Thyroid gland (tissue), 4 donors: ENCODE measurements at regions not wholly inside any gene's neighbourhood (a gene's known extent, or its start where the extent isn't known, plus 50 kb on each side); places are given as distances from the start of the nearest gene placed in this dataset.

Source experiments
- DNase-seq, 2 donors: peaks; one replicate each; pipeline ENCODE4 v3.0.0-alpha.2; 2019
- H3K27ac ChIP-seq, 3 donors: fragments of 200-600 bp; sonication (generic); 1 replicate in 2 of 3; 2 replicates in 1 of 3; pipeline ENCODE4 v1.5.1; 2016 to 2019; ENCODE audit warnings: mild to moderate bottlenecking in 1 of 3, moderate library complexity in 1 of 3
- H3K27me3 ChIP-seq: fragments of 200-600 bp; sonication (generic); one replicate; pipeline ENCODE4 v1.5.1; 2019
- H3K36me3 ChIP-seq, 2 donors: fragments of 200-600 bp; sonication (generic); one replicate each; pipeline ENCODE4 v1.5.1; 2016 to 2019
- H3K4me1 ChIP-seq, 2 donors: fragments of 200-600 bp; sonication (generic); one replicate each; pipeline ENCODE4 v1.5.1; 2017 to 2019
- H3K4me3 ChIP-seq, 3 donors: fragments of 200-600 bp; sonication (generic); replicated peaks in 1 of 3; 1 replicate in 2 of 3; 2 replicates in 1 of 3; pipeline ENCODE4 v1.5.1; 2016; ENCODE audit warnings: mild to moderate bottlenecking in 1 of 3
- H3K9me3 ChIP-seq: fragments of 200-600 bp; sonication (generic); one replicate; pipeline ENCODE4 v1.5.1; 2017
- POLR2A ChIP-seq, 2 donors: fragments of 450-650 bp; IDR thresholded peaks; one replicate each; pipeline ENCODE4 v1.6.1; 2017; ENCODE audit warnings: antibody characterized with exemption in 2 of 2, mild to moderate bottlenecking in 2 of 2, moderate library complexity in 1 of 2
- WGBS, 2 donors: methylation state at CpG; one replicate each; pipeline ENCODE4 v1.1.5; 2017; 5-methylcytosine and 5-hydroxymethylcytosine counted together
- intact Hi-C: fragments of 100-400 bp; cut with DNase I; formaldehyde crosslinking; loops from one replicate; pipeline ENCODE4 v1.15.1; 2023
- TF ChIP-seq, protein P1 (sequence below), 6 experiments: fragments of 200-600 bp in 3 of 6; fragments of 450-650 bp in 3 of 6; sonication (generic) in 3 of 6; IDR thresholded peaks; one replicate each; pipeline ENCODE4 v1.5.1; 2016 to 2019; ENCODE audit warnings: antibody characterized with exemption in 6 of 6, mild to moderate bottlenecking in 2 of 6, inconsistent platforms in 1 of 6, moderate library complexity in 1 of 6

DNA sequence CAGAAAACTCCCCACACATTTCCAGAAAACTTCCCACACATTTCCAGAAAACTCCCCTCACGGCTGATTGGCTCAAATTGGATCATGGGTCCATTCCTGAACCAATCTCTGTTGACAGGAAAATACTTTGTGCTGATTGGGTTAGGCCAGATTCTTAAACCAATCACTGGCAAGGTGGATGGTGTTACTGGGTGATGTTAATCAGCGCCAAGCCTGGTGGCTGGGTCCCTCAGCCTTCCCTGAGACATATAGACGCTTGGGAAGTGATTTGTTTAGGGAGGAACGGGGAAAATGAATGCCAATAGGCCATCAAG is 199.4 kb upstream of the UBE2E2 start:
- 89 to 98% methylated on average over 4 of the region's 4 CpGs for WGBS, 2 donors
- Histone ChIP-seq H3K4me3 (no peak overlapping the region), H3K9me3 (no peaks in the 10 kb centered on the region), H3K27ac (no peak overlapping the region), H3K4me1 (peaks cover 0 to 4% of the 10 kb centered on the region in 2 donors), H3K27me3 (no peaks in the 10 kb centered on the region), H3K36me3 (no peaks in the 10 kb centered on the region)
- intact Hi-C loops = no loop called here
- no peak for DNase-seq
- no peak for TF ChIP-seq POLR2A (IDR thresholded peaks at IDR 0.05)
- TF ChIP-seq, protein P1, sequence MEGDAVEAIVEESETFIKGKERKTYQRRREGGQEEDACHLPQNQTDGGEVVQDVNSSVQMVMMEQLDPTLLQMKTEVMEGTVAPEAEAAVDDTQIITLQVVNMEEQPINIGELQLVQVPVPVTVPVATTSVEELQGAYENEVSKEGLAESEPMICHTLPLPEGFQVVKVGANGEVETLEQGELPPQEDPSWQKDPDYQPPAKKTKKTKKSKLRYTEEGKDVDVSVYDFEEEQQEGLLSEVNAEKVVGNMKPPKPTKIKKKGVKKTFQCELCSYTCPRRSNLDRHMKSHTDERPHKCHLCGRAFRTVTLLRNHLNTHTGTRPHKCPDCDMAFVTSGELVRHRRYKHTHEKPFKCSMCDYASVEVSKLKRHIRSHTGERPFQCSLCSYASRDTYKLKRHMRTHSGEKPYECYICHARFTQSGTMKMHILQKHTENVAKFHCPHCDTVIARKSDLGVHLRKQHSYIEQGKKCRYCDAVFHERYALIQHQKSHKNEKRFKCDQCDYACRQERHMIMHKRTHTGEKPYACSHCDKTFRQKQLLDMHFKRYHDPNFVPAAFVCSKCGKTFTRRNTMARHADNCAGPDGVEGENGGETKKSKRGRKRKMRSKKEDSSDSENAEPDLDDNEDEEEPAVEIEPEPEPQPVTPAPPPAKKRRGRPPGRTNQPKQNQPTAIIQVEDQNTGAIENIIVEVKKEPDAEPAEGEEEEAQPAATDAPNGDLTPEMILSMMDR (IDR thresholded peaks at IDR 0.05) = no peak

GRCh38 chr3:23004971-23005370 is 198.2 kb upstream of the UBE2E2 start:
- no peak for TF ChIP-seq POLR2A (IDR thresholded peaks at IDR 0.05)
- TF ChIP-seq, protein P1 (IDR thresholded peaks at IDR 0.05) = no peak
- intact Hi-C loops = no loop called here
- no peak for DNase-seq
- H3K4me1 ChIP-seq = peaks cover 0 to 4% of the 10 kb centered on the region in 2 donors
- WGBS, 2 donors = 93 to 96% methylated on average over 5 of the region's 5 CpGs
- no peaks in the 10 kb centered on the region for H3K36me3 ChIP-seq
- H3K9me3 ChIP-seq = no peaks in the 10 kb centered on the region
- no peaks in the 10 kb centered on the region for H3K27me3 ChIP-seq
- H3K27ac ChIP-seq = no peak overlapping the region
- no peak overlapping the region for H3K4me3 ChIP-seq

GRCh38 chr3:23017801-23018200 is 185.3 kb upstream of the UBE2E2 start:
- Histone ChIP-seq H3K4me3 (no peak overlapping the region), H3K9me3 (no peaks in the 10 kb centered on the region), H3K27ac (no peak overlapping the region), H3K36me3 (no peaks in the 10 kb centered on the region), H3K27me3 (no peaks in the 10 kb centered on the region), H3K4me1 (no peaks in the 10 kb centered on the region)
- intact Hi-C loops = no loop called here
- TF ChIP-seq, protein P1 (IDR thresholded peaks at IDR 0.05) = no peak
- no peak for TF ChIP-seq POLR2A (IDR thresholded peaks at IDR 0.05)
- no peak for DNase-seq
- 28 to 30% methylated on average over 1 of the region's 1 CpG for WGBS, 2 donors

DNA sequence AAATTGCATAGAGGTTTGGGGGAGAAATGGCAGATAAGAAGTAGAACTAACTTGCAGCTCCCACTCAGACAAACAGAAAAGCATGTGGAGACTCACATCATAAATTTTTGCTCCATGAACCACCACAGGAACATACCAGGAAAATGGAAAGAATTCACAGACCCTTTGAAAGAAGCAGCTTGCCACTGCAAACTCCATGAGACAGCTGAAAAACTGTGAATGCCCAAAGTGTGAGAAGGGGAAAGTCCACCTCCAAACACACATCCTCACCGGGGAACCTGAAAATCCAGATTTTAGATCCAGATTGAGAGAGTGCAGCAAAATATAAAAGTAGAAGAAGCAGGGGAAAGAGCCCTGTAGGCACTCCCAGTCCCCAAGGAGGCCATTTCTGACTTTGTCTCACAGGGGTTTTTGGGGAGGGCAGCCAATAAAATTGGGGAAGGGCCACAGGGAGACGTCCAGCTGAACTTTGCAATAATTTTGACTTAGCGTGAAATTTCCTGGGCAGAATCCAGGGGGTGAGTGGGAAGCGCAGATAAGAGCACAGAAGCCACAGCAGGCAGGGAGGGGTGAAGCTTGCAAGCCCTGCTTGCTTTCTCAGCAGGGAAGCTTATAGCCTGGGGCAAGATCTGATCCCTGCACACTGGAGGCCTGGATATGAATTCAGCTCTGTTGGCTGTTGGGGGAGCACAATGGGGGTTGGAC is 183.4 kb upstream of the UBE2E2 start:
- no peak for DNase-seq
- TF ChIP-seq POLR2A (IDR thresholded peaks at IDR 0.05) = no peak
- TF ChIP-seq, protein P1 (IDR thresholded peaks at IDR 0.05) = no peak
- intact Hi-C loops = no loop called here
- Histone ChIP-seq H3K27me3 (no peaks in the 10 kb centered on the region), H3K36me3 (no peaks in the 10 kb centered on the region), H3K4me1 (no peaks in the 10 kb centered on the region), H3K9me3 (no peaks in the 10 kb centered on the region), H3K4me3 (no peak overlapping the region), H3K27ac (no peak overlapping the region)
- 54 to 56% methylated on average over 4 of the region's 4 CpGs for WGBS, 2 donors

DNA sequence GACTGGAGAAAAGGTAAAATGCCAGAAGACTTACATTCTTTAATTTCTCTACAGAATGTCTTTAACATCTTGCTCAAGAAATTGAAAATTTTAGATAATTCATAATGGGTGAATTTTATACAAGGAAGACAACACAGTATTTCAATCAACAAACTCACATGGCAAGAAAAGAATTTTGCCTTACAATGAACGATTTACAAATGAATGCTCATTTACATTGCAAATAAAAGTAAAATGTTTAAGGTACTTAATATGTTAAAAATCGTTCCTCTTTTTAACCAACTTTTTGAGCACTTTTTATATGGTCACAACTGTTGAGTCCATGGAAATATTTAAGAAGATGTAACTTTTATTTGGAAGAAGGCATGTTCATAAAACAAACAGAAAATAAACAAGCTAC is 174.8 kb upstream of the UBE2E2 start:
- peaks cover 0 to 7% of the 10 kb centered on the region in 2 donors for H3K4me1 ChIP-seq
- no peak for TF ChIP-seq POLR2A (IDR thresholded peaks at IDR 0.05)
- TF ChIP-seq, protein P1 (IDR thresholded peaks at IDR 0.05) = no peak
- no peaks in the 10 kb centered on the region for H3K36me3 ChIP-seq
- H3K4me3 ChIP-seq = no peak overlapping the region
- intact Hi-C loops = no loop called here
- 31 to 43% methylated on average over 2 of the region's 2 CpGs for WGBS, 2 donors
- no peaks in the 10 kb centered on the region for H3K27me3 ChIP-seq
- no peak overlapping the region for H3K27ac ChIP-seq
- H3K9me3 ChIP-seq = no peaks in the 10 kb centered on the region
- no peak for DNase-seq
